ENCODE measurements at regions not wholly inside any gene's neighbourhood (a gene's known extent, or its start where the extent isn't known, plus 50 kb on each side); places are given as distances from the start of the nearest gene placed in this dataset.

- DNase-seq, result no peak
These were observed 339.9 kb upstream of the BCHE start for GRCh38 chr3:166177130-166177529.

GRCh38 chr3:166171695-166172094 lies 334.5 kb upstream of the BCHE start:
- DNase-seq, result no peak

GRCh38 chr3:166169681-166170080 lies 332.5 kb upstream of the BCHE start:
- no peak for DNase-seq

GRCh38 chr3:166127969-166128368 lies 290.7 kb upstream of the BCHE start:
- DNase-seq, result no peak

- DNase-seq, result no peak
These were observed 288.0 kb upstream of the BCHE start for GRCh38 chr3:166125179-166125578.

GRCh38 chr3:166123576-166123975 lies 286.4 kb upstream of the BCHE start:
- DNase-seq, result no peak

- DNase-seq, result no peak
These were observed 285.9 kb upstream of the BCHE start for GRCh38 chr3:166123088-166123487.

GRCh38 chr3:166118049-166118448 lies 280.8 kb upstream of the BCHE start:
- DNase-seq, result no peak

GRCh38 chr3:166114448-166114847 lies 277.2 kb upstream of the BCHE start:
- no peak for DNase-seq

- no peak for DNase-seq
These were observed 274.3 kb upstream of the BCHE start for GRCh38 chr3:166111562-166111961.

GRCh38 chr3:166110102-166110501 lies 272.9 kb upstream of the BCHE start:
- no peak for DNase-seq

- no peak for DNase-seq
These were observed 267.7 kb upstream of the BCHE start for GRCh38 chr3:166104938-166105337.

GRCh38 chr3:166100730-166101129 lies 263.5 kb upstream of the BCHE start:
- no peak for DNase-seq

- no peak for DNase-seq
These were observed 252.4 kb upstream of the BCHE start for GRCh38 chr3:166089575-166089974.

- no peak for DNase-seq
These were observed 248.1 kb upstream of the BCHE start for GRCh38 chr3:166085164-166085856.

- DNase-seq, result no peak
These were observed 242.9 kb upstream of the BCHE start for GRCh38 chr3:166080096-166080495.

- DNase-seq, result no peak
These were observed 234.6 kb upstream of the BCHE start for GRCh38 chr3:166071831-166072230.

GRCh38 chr3:166064476-166064875 lies 227.3 kb upstream of the BCHE start:
- DNase-seq, result no peak

- no peak for DNase-seq
These were observed 223.7 kb upstream of the BCHE start for GRCh38 chr3:166060789-166061479.

GRCh38 chr3:166052440-166052839 lies 215.2 kb upstream of the BCHE start:
- no peak for DNase-seq

- DNase-seq, result no peak
These were observed 192.3 kb upstream of the BCHE start for GRCh38 chr3:166029507-166029906.

GRCh38 chr3:166013073-166013679 lies 176.0 kb upstream of the BCHE start:
- DNase-seq, result peak; percentile 27

GRCh38 chr3:166011771-166012170 lies 174.5 kb upstream of the BCHE start:
- DNase-seq, result no peak

GRCh38 chr3:166005126-166005525 lies 167.9 kb upstream of the BCHE start:
- no peak for DNase-seq
